SK-N-SH (cell line): ENCODE measurements at regions not wholly inside any gene's neighbourhood (a gene's known extent, or its start where the extent isn't known, plus 50 kb on each side); places are given as distances from the start of the nearest gene placed in this dataset.

Source experiments
- CTCF ChIA-PET: fragments of 300-600, 350-600 bp; formaldehyde crosslinking; extraction: SDS; loops from one replicate; lab custom pipeline; 2021; lab: Yijun Ruan, JAX
- POLR2A ChIA-PET: fragments of 350-600 bp; sonication (Branson Sonifier 250); formaldehyde crosslinking; extraction: SDS; loops from one replicate; lab custom pipeline; 2020; ENCODE audit warnings: antibody characterized with exemption, inconsistent platforms; lab: Yijun Ruan, JAX
- DNase-seq: peaks from one replicate; pipeline ENCODE4 v3.0.0; 2012
- H2AFZ ChIP-seq: fragments of 200-600 bp; sonication (generic); 2 replicates; pipeline ENCODE4 v1.8.1; 2016; ENCODE audit warnings: antibody characterized with exemption, mild to moderate bottlenecking, low read depth
- H3F3A ChIP-seq: fragments of 200-600 bp; sonication (generic); replicated peaks from 2 replicates; pipeline ENCODE3; 2016; ENCODE audit warnings: antibody characterized with exemption, mild to moderate bottlenecking; ENCODE audit not compliant: insufficient read depth
- H3K27ac ChIP-seq, 2 experiments: fragments of 200-500 bp in 1 of 2; fragments of 200-600 bp in 1 of 2; sonication (Bioruptor generic) in 1 of 2; sonication (generic), shearing (Covaris generic) in 1 of 2; 2 replicates each; pipeline versions ENCODE4 v1.5.1 to v1.6.1; 2014 to 2016; ENCODE audit warnings: low read depth in 2 of 2, inconsistent platforms in 1 of 2, low read length in 1 of 2, mild to moderate bottlenecking in 1 of 2, mixed read lengths in 1 of 2
- H3K27me3 ChIP-seq: fragments of 200-600 bp; sonication (generic), shearing (Covaris generic); 2 replicates; pipeline ENCODE4 v1.6.1; 2016; ENCODE audit warnings: mixed run types; ENCODE audit not compliant: insufficient read depth
- H3K36me3 ChIP-seq, 2 experiments: fragments of 200-500 bp in 1 of 2; fragments of 200-600 bp in 1 of 2; sonication (Bioruptor generic) in 1 of 2; sonication (generic) in 1 of 2; replicated peaks in 1 of 2; 2 replicates each; pipeline versions ENCODE3 to v1.5.1; 2014 to 2016; ENCODE audit warnings: low read length in 1 of 2, mild to moderate bottlenecking in 1 of 2; ENCODE audit not compliant: insufficient read depth in 2 of 2, control insufficient read depth in 1 of 2
- H3K4me1 ChIP-seq, 2 experiments: fragments of 200-500 bp in 1 of 2; fragments of 200-600 bp in 1 of 2; sonication (Bioruptor generic) in 1 of 2; sonication (generic), shearing (Covaris generic) in 1 of 2; 2 replicates each; pipeline versions ENCODE4 v1.5.1 to v1.6.1; 2014 to 2016; ENCODE audit warnings: low read depth in 1 of 2, low read length in 1 of 2, mixed run types in 1 of 2; ENCODE audit not compliant: insufficient read depth in 2 of 2, control insufficient read depth in 1 of 2
- H3K4me2 ChIP-seq: fragments of 200-600 bp; sonication (generic), shearing (Covaris generic); 2 replicates; pipeline ENCODE4 v1.6.1; 2017; ENCODE audit warnings: mixed run types
- H3K4me3 ChIP-seq, 2 experiments: fragments of 200-500 bp in 1 of 2; fragments of 200-600 bp in 1 of 2; sonication (Bioruptor generic) in 1 of 2; sonication (generic), shearing (Covaris generic) in 1 of 2; 2 replicates each; pipeline versions ENCODE4 v1.5.1 to v1.8.1; 2014 to 2016; ENCODE audit warnings: low read depth in 2 of 2, inconsistent platforms in 1 of 2, low read length in 1 of 2, mild to moderate bottlenecking in 1 of 2, mixed read lengths in 1 of 2, moderate library complexity in 1 of 2
- H3K79me2 ChIP-seq: fragments of 200-600 bp; sonication (generic); 2 replicates; pipeline ENCODE4 v1.8.1; 2017; ENCODE audit warnings: mild to moderate bottlenecking; ENCODE audit not compliant: insufficient read depth
- H3K9ac ChIP-seq: fragments of 200-600 bp; sonication (generic); 2 replicates; pipeline ENCODE4 v1.6.1; 2017; ENCODE audit warnings: mixed run types
- H3K9me2 ChIP-seq: fragments of 200-600 bp; sonication (generic); 2 replicates; pipeline ENCODE4 v1.6.1; 2017; ENCODE audit warnings: mixed run types
- H3K9me3 ChIP-seq: fragments of 200-600 bp; sonication (generic); 2 replicates; pipeline ENCODE4 v1.6.1; 2017; ENCODE audit warnings: mixed run types, mild to moderate bottlenecking, moderate library complexity
- H4K20me1 ChIP-seq: fragments of 200-600 bp; sonication (generic); 2 replicates; pipeline ENCODE4 v1.6.1; 2017; ENCODE audit warnings: mild to moderate bottlenecking, mixed run types; ENCODE audit not compliant: insufficient read depth
- NFIC ChIP-seq: IDR thresholded peaks from 2 replicates; pipeline ENCODE4 v1.4.0; 2012; ENCODE audit warnings: borderline replicate concordance
- RAD21 ChIP-seq: IDR thresholded peaks from 2 replicates; pipeline ENCODE4 v1.6.1; 2012; ENCODE audit warnings: mild to moderate bottlenecking, low read length
- RCOR1 ChIP-seq: fragments of 150-350 bp; IDR thresholded peaks from 2 replicates; pipeline ENCODE4 v1.6.1; 2017; ENCODE audit warnings: antibody characterized with exemption, low read length
- ZBTB33 ChIP-seq: IDR thresholded peaks from 2 replicates; pipeline ENCODE4 v1.4.0; 2012; ENCODE audit warnings: low read depth, borderline replicate concordance
- WGBS: methylation state at CpG from one replicate; pipeline ENCODE4 v1.1.6; 2017; ENCODE audit warnings: low lambda C conversion rate; 5-methylcytosine and 5-hydroxymethylcytosine counted together
- TF ChIP-seq, protein P1 (sequence below): fragments of 200-600 bp; sonication (generic); IDR thresholded peaks from 2 replicates; pipeline ENCODE4 v1.6.1; 2017; ENCODE audit warnings: antibody characterized with exemption, mild to moderate bottlenecking, moderate library complexity
- TF ChIP-seq, protein P2 (sequence below): IDR thresholded peaks from 2 replicates; pipeline ENCODE4 v1.4.0; 2012; ENCODE audit warnings: low read depth

- TF ChIP-seq ZBTB33 (no peak), RCOR1 (no peak)
- TF ChIP-seq, all 33 proteins: peak for 0
These were observed 308.3 kb upstream of the ADGRB3 start (continued) for GRCh38 chr6:68326762-68327161.

- no peak for TF ChIP-seq NFIC
- no peaks in the 10 kb centered on the region for H4K20me1 ChIP-seq
- no peaks in the 10 kb centered on the region for H3K9me2 ChIP-seq
- CTCF ChIA-PET, result no interaction called here
- no peak for DNase-seq
- no peak overlapping the region for H3K9ac ChIP-seq
- no peaks in the 10 kb centered on the region; the same call in 1 of the 2 replicates for H3K9me3 ChIP-seq
- H3K4me3 ChIP-seq, result no peak overlapping the region
- no peaks in the 10 kb centered on the region for H3K27me3 ChIP-seq
- H3K4me2 ChIP-seq, result no peak overlapping the region
- POLR2A ChIA-PET, result no interaction called here
- H2AFZ ChIP-seq, result no peak overlapping the region
- no peaks in the 10 kb centered on the region for H3K4me1 ChIP-seq
- no peaks in the 10 kb centered on the region for H3F3A ChIP-seq
- H3K79me2 ChIP-seq, result no peaks in the 10 kb centered on the region
- WGBS, result 26% methylated on average over 2 of the region's 2 CpGs
- no peaks in the 10 kb centered on the region for H3K36me3 ChIP-seq
- H3K27ac ChIP-seq, result no peak overlapping the region
These were observed 317.7 kb upstream of the ADGRB3 start for GRCh38 chr6:68317366-68317765.

DNA sequence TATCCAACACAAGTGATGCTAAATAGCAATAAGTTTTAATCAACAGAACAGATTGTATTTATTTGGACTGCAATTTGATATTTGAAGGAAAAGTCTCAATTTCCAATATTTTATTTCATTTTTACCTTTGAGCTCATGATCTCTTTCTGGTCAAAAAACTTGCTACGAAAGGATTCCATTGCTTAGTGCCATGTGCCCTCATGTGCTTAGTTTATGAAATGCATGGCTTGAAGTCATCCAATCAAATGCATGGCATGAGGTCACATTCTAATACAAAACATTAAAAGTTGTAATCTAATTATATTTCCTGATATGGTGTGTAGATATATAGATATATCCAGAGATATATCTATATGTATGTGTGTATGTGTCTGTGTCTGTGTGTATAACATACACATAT is 321.2 kb upstream of the ADGRB3 start:
- H3K79me2 ChIP-seq, result no peaks in the 10 kb centered on the region
- TF ChIP-seq, protein P1, sequence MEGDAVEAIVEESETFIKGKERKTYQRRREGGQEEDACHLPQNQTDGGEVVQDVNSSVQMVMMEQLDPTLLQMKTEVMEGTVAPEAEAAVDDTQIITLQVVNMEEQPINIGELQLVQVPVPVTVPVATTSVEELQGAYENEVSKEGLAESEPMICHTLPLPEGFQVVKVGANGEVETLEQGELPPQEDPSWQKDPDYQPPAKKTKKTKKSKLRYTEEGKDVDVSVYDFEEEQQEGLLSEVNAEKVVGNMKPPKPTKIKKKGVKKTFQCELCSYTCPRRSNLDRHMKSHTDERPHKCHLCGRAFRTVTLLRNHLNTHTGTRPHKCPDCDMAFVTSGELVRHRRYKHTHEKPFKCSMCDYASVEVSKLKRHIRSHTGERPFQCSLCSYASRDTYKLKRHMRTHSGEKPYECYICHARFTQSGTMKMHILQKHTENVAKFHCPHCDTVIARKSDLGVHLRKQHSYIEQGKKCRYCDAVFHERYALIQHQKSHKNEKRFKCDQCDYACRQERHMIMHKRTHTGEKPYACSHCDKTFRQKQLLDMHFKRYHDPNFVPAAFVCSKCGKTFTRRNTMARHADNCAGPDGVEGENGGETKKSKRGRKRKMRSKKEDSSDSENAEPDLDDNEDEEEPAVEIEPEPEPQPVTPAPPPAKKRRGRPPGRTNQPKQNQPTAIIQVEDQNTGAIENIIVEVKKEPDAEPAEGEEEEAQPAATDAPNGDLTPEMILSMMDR, result peak; percentile 31; the same call in 1 of the 2 replicates
- TF ChIP-seq RAD21, result peak; percentile 59
- TF ChIP-seq, protein P2, sequence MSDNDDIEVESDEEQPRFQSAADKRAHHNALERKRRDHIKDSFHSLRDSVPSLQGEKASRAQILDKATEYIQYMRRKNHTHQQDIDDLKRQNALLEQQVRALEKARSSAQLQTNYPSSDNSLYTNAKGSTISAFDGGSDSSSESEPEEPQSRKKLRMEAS, result no peak
- no peak overlapping the region for H3K9ac ChIP-seq
- CTCF ChIA-PET, result interaction anchor here (0.6 to 0.8 kb wide), 2 partner anchors 15 to 321 kb away, joined by 3 read pairs; partner anchors contain the start of gene ADGRB3
- H3K9me3 ChIP-seq, result no peaks in the 10 kb centered on the region
- no peaks in the 10 kb centered on the region for H4K20me1 ChIP-seq
- WGBS, result 40% methylated on average over 1 of the region's 1 CpG
- H3K4me2 ChIP-seq, result no peak overlapping the region
- H3F3A ChIP-seq, result no peaks in the 10 kb centered on the region
- H3K27ac ChIP-seq, result no peak overlapping the region
- POLR2A ChIA-PET, result no interaction called here
- no peak overlapping the region for H2AFZ ChIP-seq
- H3K36me3 ChIP-seq, result no peaks in the 10 kb centered on the region
- H3K4me1 ChIP-seq, result no peaks in the 10 kb centered on the region
- no peak for DNase-seq
- H3K27me3 ChIP-seq, result no peaks in the 10 kb centered on the region
- no peaks in the 10 kb centered on the region for H3K9me2 ChIP-seq
- H3K4me3 ChIP-seq, result no peak overlapping the region
